ENCODE measurements at regions not wholly inside any gene's neighbourhood (a gene's known extent, or its start where the extent isn't known, plus 50 kb on each side); places are given as distances from the start of the nearest gene placed in this dataset.

DNA sequence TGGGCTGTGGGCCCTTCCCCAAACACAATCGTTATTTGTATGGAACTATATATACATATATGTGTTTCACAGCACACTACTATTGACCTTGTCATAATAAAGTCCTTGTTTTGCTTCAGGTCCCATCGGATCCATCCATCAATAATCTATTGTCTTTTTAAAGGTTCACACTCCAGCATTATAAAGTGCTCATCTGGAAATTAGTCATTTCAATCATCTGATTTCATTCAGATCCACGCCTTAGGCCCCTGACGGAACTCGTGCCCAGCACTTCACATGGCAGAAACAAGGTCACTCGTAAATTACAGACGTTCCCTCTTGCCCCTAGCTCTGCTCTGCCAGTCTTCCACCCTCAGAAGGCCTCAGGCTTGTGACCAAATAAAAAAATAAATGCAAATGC, 133.1 kb upstream of the PPP2R2D start:
- Mint-ChIP-seq H3K4me1 (ENCODE audit: low read depth) (no peaks in the 10 kb centered on the region), H3K36me3 (ENCODE audit: low read depth) (no peaks in the 10 kb centered on the region), H3K27ac (no peak overlapping the region), H3K9me3 (no peaks in the 10 kb centered on the region), H3K27me3 (no peaks in the 10 kb centered on the region), H3K4me3 (no peak overlapping the region)
- DNase-seq, result no peak

DNA sequence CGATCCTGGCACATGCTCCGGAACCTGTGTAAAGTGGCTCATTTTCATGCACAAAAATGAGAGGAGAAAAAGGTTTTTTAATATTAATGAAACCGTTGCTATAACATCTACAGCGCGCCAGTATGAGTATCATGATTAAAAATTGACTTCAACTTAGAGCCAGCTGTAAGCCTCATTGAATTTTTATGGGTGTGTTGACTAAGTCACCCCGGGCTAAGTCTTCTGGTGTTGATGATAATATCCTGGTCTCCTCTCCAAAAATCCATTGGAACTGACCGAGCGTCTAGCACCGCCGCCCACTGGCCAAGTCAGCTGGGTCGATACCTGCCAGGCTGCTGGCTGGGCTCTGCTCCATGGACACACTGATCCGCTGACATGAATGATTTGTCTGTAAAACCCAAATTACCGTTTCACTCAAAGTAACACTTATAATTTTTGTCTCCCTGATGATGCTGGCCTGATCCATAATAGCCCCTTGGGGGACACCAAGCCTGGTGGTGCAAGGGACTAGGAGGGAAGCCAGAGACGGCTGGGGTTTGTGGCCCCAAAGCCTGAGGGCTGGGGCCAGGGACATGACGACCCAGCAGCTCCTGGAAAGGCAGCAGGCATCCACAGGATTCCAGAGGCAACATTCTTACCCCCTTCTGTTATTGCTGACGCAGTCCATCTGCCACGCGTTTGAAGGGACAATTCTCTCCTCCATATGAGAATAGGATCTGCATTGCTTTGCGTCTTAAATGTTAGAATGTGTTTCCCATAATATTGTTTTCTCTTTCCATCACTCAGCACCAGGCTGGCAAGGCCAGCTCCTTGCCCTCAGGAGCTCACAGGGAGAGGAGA, 131.0 kb upstream of the PPP2R2D start:
- Mint-ChIP-seq H3K36me3 (ENCODE audit: low read depth) (no peaks in the 10 kb centered on the region), H3K9me3 (no peaks in the 10 kb centered on the region), H3K4me1 (ENCODE audit: low read depth) (no peaks in the 10 kb centered on the region), H3K27ac (no peak overlapping the region), H3K27me3 (no peaks in the 10 kb centered on the region), H3K4me3 (no peak overlapping the region)
- no peak for DNase-seq

DNA sequence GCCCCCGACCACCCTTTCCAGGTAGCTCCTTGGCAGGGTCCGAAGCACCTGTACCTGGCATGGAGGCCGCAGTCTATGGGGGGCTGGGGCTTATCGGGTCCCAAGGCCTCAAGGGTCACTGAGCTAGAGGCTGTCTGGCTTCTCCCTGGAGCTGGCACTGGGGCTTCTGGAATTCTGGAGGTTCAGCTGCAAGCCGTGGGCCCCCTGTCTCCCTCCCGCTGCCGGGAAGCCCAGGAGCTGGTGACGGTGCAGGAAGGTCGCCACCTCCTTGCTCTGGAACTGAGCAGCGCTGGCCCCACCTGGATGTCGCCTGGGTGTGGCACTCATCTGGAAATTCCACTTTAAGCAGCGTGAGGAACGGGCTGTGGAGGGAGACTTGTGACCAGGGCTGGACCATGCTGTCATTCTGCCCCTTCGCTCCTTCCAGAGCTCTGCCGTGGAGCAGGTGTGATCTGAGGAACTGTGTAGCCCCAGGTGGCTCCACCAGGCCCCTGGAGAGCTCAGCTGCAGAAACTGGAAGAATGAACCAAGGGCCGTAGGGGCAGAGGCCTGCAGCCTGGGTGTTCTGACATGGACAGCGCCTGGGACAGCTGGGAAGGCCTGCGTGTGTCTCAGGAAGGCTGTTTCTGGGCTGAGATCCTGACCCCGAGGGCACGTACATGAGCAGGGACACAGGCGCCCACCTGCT, 129.7 kb upstream of the PPP2R2D start:
- Mint-ChIP-seq H3K27ac (no peak overlapping the region), H3K27me3 (no peaks in the 10 kb centered on the region), H3K9me3 (peaks cover 1% of the 10 kb centered on the region), H3K36me3 (ENCODE audit: low read depth) (no peaks in the 10 kb centered on the region), H3K4me1 (ENCODE audit: low read depth) (no peaks in the 10 kb centered on the region), H3K4me3 (no peak overlapping the region)
- no peak for DNase-seq

DNA sequence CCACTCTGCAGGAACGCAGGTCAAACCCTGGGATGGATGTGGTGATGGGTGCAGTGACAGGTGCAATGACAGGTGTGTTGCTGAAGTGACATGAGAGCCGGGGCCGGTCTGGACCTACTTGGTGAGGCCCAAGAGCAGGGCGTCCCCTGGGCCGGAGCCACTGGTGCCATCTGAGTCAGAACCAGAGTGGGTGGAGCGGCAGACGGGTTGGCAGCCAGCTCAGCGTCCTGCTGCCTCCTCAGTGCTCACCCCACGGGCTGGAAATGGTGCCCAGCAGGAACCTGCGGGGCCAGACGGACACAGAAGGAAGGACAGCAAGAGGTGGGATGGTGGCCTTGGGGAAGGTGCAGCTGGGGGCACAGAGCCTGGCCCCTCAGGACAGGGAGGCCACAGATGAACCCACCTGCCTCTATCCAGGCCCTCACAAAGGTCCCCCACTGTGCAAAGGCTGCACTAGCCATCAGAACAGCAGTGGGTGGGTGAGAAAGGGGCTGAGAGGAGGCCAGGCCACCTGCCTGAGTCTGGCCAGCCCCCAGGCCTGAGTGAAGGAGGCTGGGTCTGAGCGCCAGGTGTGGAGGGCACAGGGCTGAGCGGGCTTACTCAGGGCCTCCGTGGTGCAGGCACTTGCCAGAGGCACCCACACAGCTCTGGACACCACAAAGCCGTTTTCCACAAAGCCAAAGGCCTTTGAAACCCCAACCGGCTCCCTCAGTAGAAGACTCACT, 129.0 kb upstream of the PPP2R2D start:
- H3K27ac Mint-ChIP-seq, result no peak overlapping the region

DNA sequence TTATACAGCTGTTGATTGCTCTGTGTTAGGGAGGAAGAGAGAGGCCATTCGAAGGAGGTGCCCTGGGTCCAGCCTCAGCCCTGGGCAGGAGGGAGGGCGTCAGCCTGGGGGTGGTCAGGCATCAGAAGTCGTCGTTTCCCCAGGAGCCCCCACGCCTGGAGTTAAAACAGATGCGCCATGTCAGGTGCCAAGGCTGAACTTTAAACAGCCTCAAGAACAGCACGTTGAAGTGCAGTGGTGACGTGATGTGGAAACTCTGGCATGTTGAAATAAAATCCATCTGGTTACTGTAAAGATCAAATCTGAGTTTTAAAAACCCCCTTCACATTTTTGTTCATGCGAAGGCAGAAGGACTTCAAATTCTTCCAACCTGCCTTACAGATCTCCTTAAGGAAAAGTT, 128.4 kb upstream of the PPP2R2D start:
- no peak for DNase-seq
- H3K27ac Mint-ChIP-seq, result no peak overlapping the region
- H3K27me3 Mint-ChIP-seq, result no peaks in the 10 kb centered on the region
- H3K4me1 Mint-ChIP-seq (ENCODE audit: low read depth), result no peaks in the 10 kb centered on the region
- peaks cover 14% of the 10 kb centered on the region for H3K9me3 Mint-ChIP-seq
- H3K4me3 Mint-ChIP-seq, result no peak overlapping the region
- no peaks in the 10 kb centered on the region for H3K36me3 Mint-ChIP-seq (ENCODE audit: low read depth)

More for the DNA sequence above, 129.0 kb upstream of the PPP2R2D start:
- no peak for DNase-seq
- no peaks in the 10 kb centered on the region for H3K4me1 Mint-ChIP-seq (ENCODE audit: low read depth)
- H3K9me3 Mint-ChIP-seq, result peaks cover 9% of the 10 kb centered on the region
- no peaks in the 10 kb centered on the region for H3K27me3 Mint-ChIP-seq
- H3K36me3 Mint-ChIP-seq (ENCODE audit: low read depth), result no peaks in the 10 kb centered on the region
- no peak overlapping the region for H3K4me3 Mint-ChIP-seq

DNA sequence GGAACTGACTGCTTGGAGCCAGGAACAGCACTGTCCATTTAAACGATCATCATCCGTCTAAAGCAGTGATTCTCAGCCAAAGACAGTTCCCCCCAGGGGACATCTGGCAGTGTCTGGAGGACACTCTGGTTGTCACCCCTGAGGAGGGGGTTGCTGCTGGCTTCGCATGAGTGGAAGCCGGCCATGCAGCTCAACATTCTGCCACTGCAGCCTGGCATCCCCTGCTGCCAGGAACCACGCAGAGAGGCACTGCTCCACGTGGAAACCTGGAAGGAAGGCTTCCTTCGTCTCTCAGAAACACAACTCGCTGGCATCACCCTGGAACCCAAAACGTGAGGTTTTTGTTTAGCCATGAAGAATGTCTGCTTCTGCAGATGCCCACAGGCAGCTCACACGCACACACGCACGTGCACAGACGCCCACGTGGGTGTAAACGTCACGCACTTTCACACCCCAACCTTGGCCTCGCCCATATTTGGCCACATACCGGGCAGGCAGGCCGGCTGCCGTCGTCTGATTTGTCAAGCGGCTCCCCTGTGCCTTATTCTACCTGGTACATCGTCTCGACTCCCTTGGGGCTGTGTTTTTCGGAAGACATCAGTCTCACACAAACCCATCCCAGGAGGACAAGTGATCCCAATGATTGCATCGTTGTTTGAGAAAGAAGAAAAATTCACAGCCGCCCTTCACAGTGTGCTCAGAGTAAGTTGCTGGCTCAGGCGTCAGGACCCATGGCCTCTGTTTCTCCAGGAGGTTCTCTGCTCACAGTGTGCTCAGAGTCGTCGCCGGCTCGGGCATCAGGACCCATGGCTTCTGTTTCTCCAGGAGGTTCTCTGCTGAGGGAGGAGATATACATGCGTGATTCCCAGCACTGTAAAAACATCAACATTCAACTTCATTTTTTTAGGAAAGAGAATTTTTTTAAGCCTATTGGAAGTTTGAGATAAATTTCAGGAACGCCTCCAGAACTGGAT, 127.2 kb upstream of the PPP2R2D start:
- no peaks in the 10 kb centered on the region for H3K27me3 Mint-ChIP-seq
- peaks cover 23% of the 10 kb centered on the region for H3K9me3 Mint-ChIP-seq
- H3K36me3 Mint-ChIP-seq (ENCODE audit: low read depth), result no peaks in the 10 kb centered on the region
- DNase-seq, result no peak
- H3K4me1 Mint-ChIP-seq (ENCODE audit: low read depth), result no peaks in the 10 kb centered on the region
- H3K4me3 Mint-ChIP-seq, result no peak overlapping the region
- H3K27ac Mint-ChIP-seq, result no peak overlapping the region

DNA sequence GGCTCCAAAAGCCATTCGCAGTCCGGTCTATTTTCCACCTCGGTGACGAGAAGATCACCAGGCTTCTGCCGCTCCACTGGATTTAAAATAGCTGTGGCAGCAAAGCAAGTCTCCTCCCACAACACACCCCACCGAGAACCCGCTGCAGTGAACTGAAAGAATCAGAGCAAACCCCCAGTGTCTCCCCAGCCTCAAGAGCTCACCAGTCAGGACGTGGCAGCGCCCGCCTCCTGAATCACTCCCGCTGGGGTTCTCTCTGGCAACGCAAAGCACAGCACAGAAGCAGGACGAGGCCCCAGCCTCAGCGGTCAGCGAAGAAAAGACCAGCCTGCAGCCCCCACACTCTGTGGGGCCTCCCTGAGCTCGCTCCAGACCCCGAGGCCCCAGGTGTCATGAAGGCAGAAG, 126.1 kb upstream of the PPP2R2D start:
- H3K36me3 Mint-ChIP-seq (ENCODE audit: low read depth), result no peaks in the 10 kb centered on the region
- no peak for DNase-seq
- H3K27ac Mint-ChIP-seq, result no peak overlapping the region
- no peaks in the 10 kb centered on the region for H3K27me3 Mint-ChIP-seq
- no peak overlapping the region for H3K4me3 Mint-ChIP-seq
- H3K9me3 Mint-ChIP-seq, result peaks cover 25% of the 10 kb centered on the region
- no peaks in the 10 kb centered on the region for H3K4me1 Mint-ChIP-seq (ENCODE audit: low read depth)

DNA sequence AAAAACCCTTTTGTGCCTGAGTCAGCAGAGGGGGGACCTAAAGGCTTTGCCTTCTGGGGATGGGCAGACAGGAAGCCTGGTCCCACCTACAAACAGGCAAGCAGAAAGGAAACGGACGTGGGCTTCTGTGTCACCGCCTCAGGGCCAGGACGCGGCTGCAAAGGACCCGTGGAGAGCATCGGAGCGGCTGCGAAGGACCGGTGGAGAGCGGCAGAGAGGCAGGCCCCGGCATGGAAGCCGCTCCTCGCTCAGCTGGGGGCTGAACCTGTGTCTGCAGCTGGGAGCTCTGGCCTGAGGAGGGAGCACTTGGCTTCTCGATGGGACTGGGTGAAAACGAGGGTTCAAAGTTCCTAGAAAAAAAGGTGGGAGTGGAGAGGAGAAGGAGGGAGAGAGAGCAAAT, 125.4 kb upstream of the PPP2R2D start:
- DNase-seq, result no peak
- peaks cover 3% of the 10 kb centered on the region for H3K27me3 Mint-ChIP-seq
- H3K36me3 Mint-ChIP-seq (ENCODE audit: low read depth), result no peaks in the 10 kb centered on the region
- no peaks in the 10 kb centered on the region for H3K4me1 Mint-ChIP-seq (ENCODE audit: low read depth)
- H3K27ac Mint-ChIP-seq, result no peak overlapping the region
- no peak overlapping the region for H3K4me3 Mint-ChIP-seq
- peaks cover 26% of the 10 kb centered on the region for H3K9me3 Mint-ChIP-seq

DNA sequence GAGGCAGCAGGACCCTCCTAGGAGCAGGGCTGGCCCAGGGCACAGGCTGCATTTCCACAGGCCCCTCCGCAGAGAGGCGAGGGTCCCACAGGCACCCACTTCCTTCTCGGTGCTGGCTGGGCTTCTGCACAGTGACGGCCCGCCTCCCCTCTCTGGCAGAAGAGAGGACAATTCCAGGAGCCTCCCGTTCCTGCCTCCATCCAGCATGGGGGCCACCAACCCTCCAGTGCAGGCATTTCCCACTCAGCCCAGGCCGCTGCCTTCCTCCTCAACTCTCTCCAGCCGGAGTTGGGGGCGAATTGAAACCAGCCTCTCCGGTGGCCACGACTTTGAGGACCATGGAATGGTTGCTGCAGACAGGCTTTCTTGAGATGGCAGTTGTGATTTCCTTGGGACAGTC, 125.0 kb upstream of the PPP2R2D start:
- peaks cover 26% of the 10 kb centered on the region for H3K9me3 Mint-ChIP-seq
- no peak overlapping the region for H3K27ac Mint-ChIP-seq
- no peaks in the 10 kb centered on the region for H3K4me1 Mint-ChIP-seq (ENCODE audit: low read depth)
- no peak overlapping the region for H3K4me3 Mint-ChIP-seq
- H3K36me3 Mint-ChIP-seq (ENCODE audit: low read depth), result no peaks in the 10 kb centered on the region
- H3K27me3 Mint-ChIP-seq, result peaks cover 7% of the 10 kb centered on the region
- DNase-seq, result no peak

DNA sequence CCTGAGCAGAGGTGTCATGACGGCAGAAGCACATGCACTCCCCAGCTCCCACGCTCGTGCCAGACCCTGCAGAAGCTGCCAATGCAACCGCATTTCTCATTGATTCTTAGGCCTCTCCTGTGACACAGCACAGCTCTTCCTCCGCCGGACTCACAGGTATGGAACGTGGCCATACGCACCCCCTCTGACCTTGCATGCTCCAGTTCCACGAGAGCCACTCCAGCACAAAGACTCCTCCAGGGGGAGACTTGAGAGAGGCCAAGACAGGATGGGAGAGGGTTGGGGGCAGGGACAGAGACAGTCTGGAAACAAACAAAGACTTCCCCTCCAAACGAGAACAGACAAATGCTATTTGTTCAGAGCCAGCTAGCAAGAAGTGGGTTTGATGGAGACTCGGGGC, 124.3 kb upstream of the PPP2R2D start:
- Mint-ChIP-seq H3K27me3 (peaks cover 8% of the 10 kb centered on the region), H3K4me1 (ENCODE audit: low read depth) (no peaks in the 10 kb centered on the region), H3K9me3 (peaks cover 26% of the 10 kb centered on the region), H3K27ac (no peak overlapping the region), H3K36me3 (ENCODE audit: low read depth) (no peaks in the 10 kb centered on the region), H3K4me3 (no peak overlapping the region)
- DNase-seq, result no peak

DNA sequence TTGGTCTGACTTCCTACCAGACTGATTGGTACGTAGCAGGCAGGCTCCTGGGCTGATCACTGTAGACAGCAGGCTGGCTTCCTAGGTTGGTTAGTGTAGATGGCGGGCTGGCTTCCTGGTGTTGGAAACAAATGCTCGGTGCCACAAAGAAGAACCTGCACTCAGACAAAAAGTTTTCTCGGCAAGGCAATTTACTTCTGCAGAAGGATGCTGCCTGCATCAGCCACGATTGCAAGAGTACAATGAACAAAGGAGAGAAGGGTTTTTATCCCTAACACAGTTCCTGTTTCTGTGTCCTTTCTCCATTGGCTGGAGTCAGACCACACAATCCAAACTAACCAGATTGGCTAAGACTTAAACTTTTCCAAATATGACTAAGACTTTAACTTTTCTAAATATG, 123.6 kb upstream of the PPP2R2D start:
- no peak overlapping the region for H3K27ac Mint-ChIP-seq
- no peak overlapping the region for H3K4me3 Mint-ChIP-seq
- peaks cover 8% of the 10 kb centered on the region for H3K27me3 Mint-ChIP-seq
- no peaks in the 10 kb centered on the region for H3K36me3 Mint-ChIP-seq (ENCODE audit: low read depth)
- no peak for DNase-seq
- no peaks in the 10 kb centered on the region for H3K4me1 Mint-ChIP-seq (ENCODE audit: low read depth)
- peaks cover 26% of the 10 kb centered on the region for H3K9me3 Mint-ChIP-seq

DNA sequence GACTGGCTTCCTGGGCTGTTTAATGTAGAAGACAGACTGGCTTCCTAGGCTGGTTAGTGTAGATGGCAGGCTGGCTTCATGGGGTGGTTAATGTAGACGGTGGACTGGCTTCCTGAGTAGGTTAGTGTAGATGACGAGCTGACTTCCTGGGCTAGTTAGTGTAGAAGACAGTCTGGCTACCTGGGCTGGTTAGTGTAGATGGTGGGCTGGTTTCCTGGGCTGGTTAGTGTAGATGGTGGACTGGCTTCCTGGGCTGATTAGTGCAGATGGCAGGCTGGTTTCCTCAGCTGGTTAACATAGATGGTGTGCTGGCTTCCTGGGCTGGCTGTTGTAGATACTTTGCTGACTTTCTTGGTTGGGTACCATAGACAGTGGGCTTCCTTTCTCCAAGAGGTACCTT, 122.9 kb upstream of the PPP2R2D start:
- H3K36me3 Mint-ChIP-seq (ENCODE audit: low read depth), result no peaks in the 10 kb centered on the region
- H3K27me3 Mint-ChIP-seq, result peaks cover 11% of the 10 kb centered on the region
- no peaks in the 10 kb centered on the region for H3K4me1 Mint-ChIP-seq (ENCODE audit: low read depth)
- H3K9me3 Mint-ChIP-seq, result peaks cover 29% of the 10 kb centered on the region
- no peak overlapping the region for H3K27ac Mint-ChIP-seq
- no peak for DNase-seq
- H3K4me3 Mint-ChIP-seq, result no peak overlapping the region

DNA sequence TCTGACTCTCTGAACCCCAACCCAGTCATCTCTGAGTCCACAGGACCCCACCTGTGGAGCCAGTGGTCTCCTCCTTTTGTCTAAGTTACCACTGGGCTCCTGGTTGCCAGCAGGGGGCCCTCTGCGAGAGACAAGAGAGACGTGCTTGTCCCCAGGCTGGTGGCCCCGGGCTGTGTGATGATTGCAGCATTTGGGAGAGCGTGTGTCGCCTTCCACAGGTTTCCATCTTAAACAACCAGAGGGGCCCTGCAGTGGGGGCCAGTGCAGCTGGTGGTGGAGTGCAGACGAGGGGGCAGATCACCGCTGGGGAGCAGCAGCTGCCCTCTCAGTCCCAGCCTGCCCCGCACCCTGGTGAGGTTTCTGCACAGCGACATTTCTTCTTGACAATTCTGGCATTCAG, 122.4 kb upstream of the PPP2R2D start:
- peaks cover 29% of the 10 kb centered on the region for H3K9me3 Mint-ChIP-seq
- no peaks in the 10 kb centered on the region for H3K4me1 Mint-ChIP-seq (ENCODE audit: low read depth)
- H3K4me3 Mint-ChIP-seq, result no peak overlapping the region
- H3K36me3 Mint-ChIP-seq (ENCODE audit: low read depth), result no peaks in the 10 kb centered on the region
- H3K27me3 Mint-ChIP-seq, result peaks cover 11% of the 10 kb centered on the region
- DNase-seq, result no peak
- H3K27ac Mint-ChIP-seq, result no peak overlapping the region

DNA sequence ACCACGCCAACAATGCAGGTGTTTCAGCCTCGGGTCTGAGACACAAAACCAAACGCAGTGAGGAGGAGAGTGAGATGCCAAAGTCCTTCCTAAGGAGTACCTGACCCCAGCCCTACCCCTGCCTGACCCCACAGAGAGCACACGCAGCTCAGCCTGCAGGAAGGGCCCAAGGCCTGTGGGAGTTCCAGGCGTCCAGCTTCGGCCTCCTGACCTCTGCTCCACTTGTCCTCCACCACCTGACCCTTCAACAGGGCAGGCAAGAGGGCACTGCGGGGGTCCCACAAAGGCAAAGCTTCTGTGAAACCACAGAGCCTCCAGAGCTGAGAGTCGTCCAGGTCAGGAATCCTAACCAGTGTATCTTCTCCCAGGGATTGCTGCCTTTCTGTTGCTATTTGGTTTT, 122.0 kb upstream of the PPP2R2D start:
- H3K4me3 Mint-ChIP-seq, result no peak overlapping the region
- DNase-seq, result no peak
- no peaks in the 10 kb centered on the region for H3K36me3 Mint-ChIP-seq (ENCODE audit: low read depth)
- peaks cover 29% of the 10 kb centered on the region for H3K9me3 Mint-ChIP-seq
- H3K27me3 Mint-ChIP-seq, result peaks cover 11% of the 10 kb centered on the region
- H3K27ac Mint-ChIP-seq, result no peak overlapping the region
- no peaks in the 10 kb centered on the region for H3K4me1 Mint-ChIP-seq (ENCODE audit: low read depth)
